ENCODE measurements at regions not wholly inside any gene's neighbourhood (a gene's known extent, or its start where the extent isn't known, plus 50 kb on each side); places are given as distances from the start of the nearest gene placed in this dataset.

- TF ChIP-seq KAT2A (conservative IDR thresholded peaks at IDR 0.05; ENCODE audit: control insufficient read depth, low read depth, low read length) (no peak), ZNF24 (IDR thresholded peaks at IDR 0.05) (no peak), STAT1 (conservative IDR thresholded peaks at IDR 0.05) (no peak), PAX5 (IDR thresholded peaks at IDR 0.05; ENCODE audit: borderline replicate concordance, low read depth, low read length) (no peak), CTCF (IDR thresholded peaks at IDR 0.05 in 2 of 3, conservative IDR thresholded peaks at IDR 0.05 in 1 of 3; ENCODE audit: control insufficient read depth in 2 of 3, extremely low read depth in 1 of 3, insufficient read depth in 1 of 3, low read depth in 3 of 3, low read length in 3 of 3) (no peak), SREBF2 (IDR thresholded peaks at IDR 0.05; ENCODE audit: low read length) (no peak)
Measured at GRCh38 chr6:66291905-66292304, 584.9 kb upstream of the EYS start.
